GM18868 (cell line): ENCODE measurements at regions not wholly inside any gene's neighbourhood (a gene's known extent, or its start where the extent isn't known, plus 50 kb on each side); places are given as distances from the start of the nearest gene placed in this dataset.

Experiments used
- ATAC-seq: cut with Tn5 transposase; IDR thresholded peaks from one replicate; pipeline ENCODE4 v1.9.1; 2021; ENCODE audit warnings: mild to moderate bottlenecking, moderate library complexity; ENCODE audit not compliant: unreplicated experiment

DNA sequence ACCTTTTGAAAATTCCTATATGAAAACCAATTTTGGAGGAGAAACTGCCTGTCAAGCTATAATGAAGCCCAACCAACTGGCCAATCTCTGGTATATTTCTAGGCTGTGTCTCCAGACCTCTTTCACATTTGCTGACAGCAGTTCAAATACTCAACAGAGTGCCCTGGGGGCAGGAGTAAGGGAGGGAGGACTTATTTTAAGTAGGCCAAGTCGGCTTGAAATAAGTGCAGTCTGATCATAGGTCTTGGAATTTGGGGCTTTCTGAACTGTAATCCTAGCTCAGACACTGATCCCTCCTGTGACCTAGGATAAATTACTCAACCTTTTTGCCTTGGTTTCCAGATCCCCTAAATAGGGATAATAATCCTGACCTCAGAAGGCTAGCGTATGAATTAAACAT, 59.4 kb upstream of the SLC7A11 start:
- ATAC-seq: no peak

DNA sequence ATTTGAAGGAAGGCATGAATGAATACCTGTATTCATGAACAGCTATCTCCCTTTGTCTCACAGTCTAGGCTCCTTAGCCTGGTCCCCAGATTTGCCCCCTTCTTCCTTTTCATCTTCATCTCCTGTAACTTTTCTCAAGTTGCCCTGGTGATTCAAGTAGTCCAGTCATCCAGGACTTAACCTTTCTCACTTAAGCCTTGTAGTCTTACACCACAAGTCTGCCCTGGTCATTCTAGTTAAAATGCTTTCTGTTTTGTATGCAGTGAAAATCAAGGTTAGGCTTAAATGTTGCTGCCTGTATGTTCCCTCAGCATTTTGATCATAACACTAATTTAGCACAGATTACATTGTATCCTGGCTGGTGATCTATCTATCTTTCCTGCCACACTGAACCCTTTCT, 58.5 kb upstream of the SLC7A11 start:
- ATAC-seq: no peak

DNA sequence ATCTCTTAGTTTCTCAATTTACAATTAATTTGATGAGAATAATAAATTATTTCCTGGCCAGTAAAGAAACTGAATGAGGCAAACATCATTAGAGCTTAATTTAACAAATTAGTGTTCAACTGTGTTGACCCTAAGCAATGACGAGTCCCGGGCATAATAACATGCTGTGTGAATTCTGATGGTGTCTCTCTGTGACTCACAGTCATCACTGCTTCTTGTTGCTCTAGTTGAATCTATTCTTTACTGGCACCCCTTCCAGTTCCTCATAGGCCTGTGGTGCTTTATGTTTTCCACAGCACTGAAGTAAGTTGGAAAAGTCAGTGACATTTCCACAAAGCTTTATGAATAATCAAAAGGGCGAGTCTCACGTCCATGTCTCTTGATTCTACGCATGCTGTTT, 57.7 kb upstream of the SLC7A11 start:
- no peak for ATAC-seq

GRCh38 chr4:138298866-138299265, 56.7 kb upstream of the SLC7A11 start:
- no peak for ATAC-seq

- ATAC-seq: no peak
Observed at GRCh38 chr4:138298431-138298830, 56.3 kb upstream of the SLC7A11 start.

GRCh38 chr4:138297743-138298405, 55.7 kb upstream of the SLC7A11 start:
- peak; percentile 95 for ATAC-seq

- no peak for ATAC-seq
Observed at GRCh38 chr4:138292321-138292720, 50.2 kb upstream of the SLC7A11 start.
